ENCODE measurements at regions not wholly inside any gene's neighbourhood (a gene's known extent, or its start where the extent isn't known, plus 50 kb on each side); places are given as distances from the start of the nearest gene placed in this dataset.
"Not testable (repeated sequence)": the region's sequence is repeated elsewhere in the genome, so short reads cannot be mapped to it uniquely, and the experiment has no call there.

DNA sequence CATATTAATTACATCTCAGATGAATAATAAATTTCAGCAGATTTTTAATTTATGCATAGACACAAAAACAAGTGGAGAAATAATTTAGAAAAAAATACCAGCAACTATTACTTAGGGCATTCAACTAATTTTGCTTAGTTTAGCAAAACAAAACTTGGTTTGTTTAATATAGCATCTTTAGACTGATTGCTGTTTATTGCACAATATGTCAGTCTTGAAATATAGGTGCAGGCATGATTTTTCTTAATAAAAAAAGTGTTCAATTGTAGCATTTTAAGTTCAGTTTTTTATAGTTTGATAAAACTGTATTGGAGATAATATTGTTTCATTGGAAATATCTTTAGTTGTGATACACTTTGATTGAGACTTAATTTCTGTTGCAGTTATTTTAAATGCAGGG is 161.2 kb upstream of the KCNH8 start:
- H2AFZ ChIP-seq, result no peak overlapping the region

DNA sequence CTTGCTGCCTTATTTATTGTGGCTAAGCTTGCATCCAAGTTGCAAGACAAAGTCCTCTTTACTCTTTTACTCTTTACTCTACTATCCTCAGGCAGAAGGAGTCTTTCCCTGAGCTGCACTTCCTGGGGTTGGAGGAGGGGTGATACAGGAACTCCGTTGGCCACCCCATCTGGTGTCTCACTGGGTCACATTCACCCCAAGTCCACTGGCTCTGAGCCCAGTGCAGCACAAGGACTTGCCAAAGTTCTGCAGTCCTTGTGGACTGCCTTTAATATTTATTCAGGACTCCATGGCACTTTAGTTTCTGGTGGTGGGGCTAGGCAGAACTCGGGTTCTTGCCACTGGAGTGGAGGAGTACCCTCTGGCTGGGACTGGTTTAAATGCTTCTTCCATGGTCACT is 165.4 kb upstream of the KCNH8 start:
- Histone ChIP-seq H3K27me3 (ENCODE audit: insufficient read depth, low read depth) (no peaks in the 10 kb centered on the region), H3F3A (ENCODE audit: insufficient read depth, low read depth) (no peaks in the 10 kb centered on the region), H3K4me3 (no peak overlapping the region), H4K20me1 (ENCODE audit: insufficient read depth) (no peaks in the 10 kb centered on the region; the same call in 1 of the 2 replicates), H3K4me2 (no peak overlapping the region), H3K9me2 (ENCODE audit: insufficient read depth) (no peaks in the 10 kb centered on the region), H3K79me2 (ENCODE audit: low read depth) (no peaks in the 10 kb centered on the region), H3K4me1 (replicated peaks; ENCODE audit: insufficient read depth) (no peaks in the 10 kb centered on the region), H3K27ac (no peak overlapping the region), H2AFZ (no peak overlapping the region), H3K9me3 (ENCODE audit: insufficient read depth, low read depth) (no peaks in the 10 kb centered on the region), H3K36me3 (ENCODE audit: low read depth) (no peaks in the 10 kb centered on the region)
- intact Hi-C loops (cut with micrococcal nuclease; ENCODE audit: unreplicated experiment), result loop anchor here (10.0 kb wide), 1 partner anchor 138 kb away; no protein-coding TSS in a partner anchor
- BruUV-seq (replicated peaks), result no TSS peak
- no peak for DNase-seq
- TF ChIP-seq, protein P1, sequence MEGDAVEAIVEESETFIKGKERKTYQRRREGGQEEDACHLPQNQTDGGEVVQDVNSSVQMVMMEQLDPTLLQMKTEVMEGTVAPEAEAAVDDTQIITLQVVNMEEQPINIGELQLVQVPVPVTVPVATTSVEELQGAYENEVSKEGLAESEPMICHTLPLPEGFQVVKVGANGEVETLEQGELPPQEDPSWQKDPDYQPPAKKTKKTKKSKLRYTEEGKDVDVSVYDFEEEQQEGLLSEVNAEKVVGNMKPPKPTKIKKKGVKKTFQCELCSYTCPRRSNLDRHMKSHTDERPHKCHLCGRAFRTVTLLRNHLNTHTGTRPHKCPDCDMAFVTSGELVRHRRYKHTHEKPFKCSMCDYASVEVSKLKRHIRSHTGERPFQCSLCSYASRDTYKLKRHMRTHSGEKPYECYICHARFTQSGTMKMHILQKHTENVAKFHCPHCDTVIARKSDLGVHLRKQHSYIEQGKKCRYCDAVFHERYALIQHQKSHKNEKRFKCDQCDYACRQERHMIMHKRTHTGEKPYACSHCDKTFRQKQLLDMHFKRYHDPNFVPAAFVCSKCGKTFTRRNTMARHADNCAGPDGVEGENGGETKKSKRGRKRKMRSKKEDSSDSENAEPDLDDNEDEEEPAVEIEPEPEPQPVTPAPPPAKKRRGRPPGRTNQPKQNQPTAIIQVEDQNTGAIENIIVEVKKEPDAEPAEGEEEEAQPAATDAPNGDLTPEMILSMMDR (conservative IDR thresholded peaks at IDR 0.05), result no peak
- no peak for TF ChIP-seq EZH2 (IDR thresholded peaks at IDR 0.05; ENCODE audit: low read depth)
- CTCF ChIA-PET, result no interaction called here
- POLR2A ChIA-PET (ENCODE audit: unreplicated experiment), result no interaction called here

More for the DNA sequence above, 161.2 kb upstream of the KCNH8 start:
- Histone ChIP-seq H3K27ac (no peak overlapping the region), H3K79me2 (ENCODE audit: low read depth) (no peaks in the 10 kb centered on the region), H3K4me2 (no peak overlapping the region), H3K9me3 (ENCODE audit: insufficient read depth, low read depth) (no peaks in the 10 kb centered on the region), H3F3A (ENCODE audit: insufficient read depth, low read depth) (no peaks in the 10 kb centered on the region), H4K20me1 (ENCODE audit: insufficient read depth) (no peaks in the 10 kb centered on the region; the same call in 1 of the 2 replicates), H3K9me2 (ENCODE audit: insufficient read depth) (no peaks in the 10 kb centered on the region), H3K36me3 (ENCODE audit: low read depth) (no peaks in the 10 kb centered on the region), H3K4me3 (no peak overlapping the region), H3K4me1 (replicated peaks; ENCODE audit: insufficient read depth) (no peaks in the 10 kb centered on the region), H3K27me3 (ENCODE audit: insufficient read depth, low read depth) (no peaks in the 10 kb centered on the region)
- no peak for TF ChIP-seq EZH2 (IDR thresholded peaks at IDR 0.05; ENCODE audit: low read depth)
- TF ChIP-seq, protein P1 (conservative IDR thresholded peaks at IDR 0.05), result no peak
- BruUV-seq (replicated peaks), result no TSS peak
- no peak for DNase-seq
- ChIA-PET CTCF (no interaction called here), POLR2A (ENCODE audit: unreplicated experiment) (no interaction called here)
- intact Hi-C loops (cut with micrococcal nuclease; ENCODE audit: unreplicated experiment), result loop anchor here (10.0 kb wide), 1 partner anchor 142 kb away; no protein-coding TSS in a partner anchor

- H2AFZ ChIP-seq; H3K27me3 ChIP-seq (ENCODE audit: insufficient read depth, low read depth); DNase-seq; H3K4me2 ChIP-seq; H3F3A ChIP-seq (ENCODE audit: insufficient read depth, low read depth); H3K36me3 ChIP-seq (ENCODE audit: low read depth); H3K27ac ChIP-seq; H4K20me1 ChIP-seq (ENCODE audit: insufficient read depth); H3K4me1 ChIP-seq (replicated peaks; ENCODE audit: insufficient read depth); H3K4me3 ChIP-seq; CTCF ChIA-PET; H3K79me2 ChIP-seq (ENCODE audit: low read depth); BruUV-seq (replicated peaks); H3K9me2 ChIP-seq (ENCODE audit: insufficient read depth); intact Hi-C loops (cut with micrococcal nuclease; ENCODE audit: unreplicated experiment); POLR2A ChIA-PET (ENCODE audit: unreplicated experiment): not testable (repeated sequence)
- peaks cover 12% of the 10 kb centered on the region for H3K9me3 ChIP-seq (ENCODE audit: insufficient read depth, low read depth)
Observed at GRCh38 chr3:18976102-18976501, 172.2 kb upstream of the KCNH8 start.

DNA sequence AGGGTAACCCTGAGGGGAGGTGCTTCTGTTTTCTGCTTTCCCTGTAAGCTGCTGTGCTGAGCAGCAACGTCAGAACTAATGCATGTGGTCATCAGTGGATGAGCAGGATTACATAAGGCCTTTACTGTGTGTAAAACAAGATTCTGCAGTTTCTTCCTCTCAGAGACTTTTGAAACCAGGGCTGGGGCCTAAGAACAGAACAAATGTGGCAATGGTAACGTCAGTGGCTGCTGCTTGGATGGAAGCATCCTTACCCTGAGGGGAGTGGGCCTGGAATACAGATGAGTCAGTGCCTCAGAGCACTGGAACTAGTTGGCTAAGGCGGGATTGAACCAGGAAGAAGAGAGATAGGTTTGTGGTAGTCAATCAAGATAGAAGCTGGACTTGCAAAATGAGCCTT is 180.2 kb upstream of the KCNH8 start:
- POLR2A ChIA-PET (ENCODE audit: unreplicated experiment), result no interaction called here
- Histone ChIP-seq H3K27me3 (ENCODE audit: insufficient read depth, low read depth) (no peaks in the 10 kb centered on the region), H4K20me1 (ENCODE audit: insufficient read depth) (no peaks in the 10 kb centered on the region), H3K4me2 (no peak overlapping the region), H3K9me2 (ENCODE audit: insufficient read depth) (no peaks in the 10 kb centered on the region), H3K79me2 (ENCODE audit: low read depth) (no peaks in the 10 kb centered on the region), H3K4me1 (replicated peaks; ENCODE audit: insufficient read depth) (0 out of 2 replicates have a peak, but pooled peaks cover 4% of the 10 kb centered on the region), H3K36me3 (ENCODE audit: low read depth) (0 out of 2 replicates have a peak, but pooled peaks cover 9% of the 10 kb centered on the region), H3K27ac (no peak overlapping the region), H3F3A (ENCODE audit: insufficient read depth, low read depth) (no peaks in the 10 kb centered on the region), H3K9me3 (ENCODE audit: insufficient read depth, low read depth) (peaks cover 6% of the 10 kb centered on the region; the same call in 1 of the 2 replicates), H3K4me3 (no peak overlapping the region), H2AFZ (no peak overlapping the region)
- BruUV-seq (replicated peaks), result no TSS peak
- intact Hi-C loops (cut with micrococcal nuclease; ENCODE audit: unreplicated experiment), result no loop called here
- CTCF ChIA-PET, result no interaction called here
- TF ChIP-seq, protein P1 (conservative IDR thresholded peaks at IDR 0.05), result no peak
- no peak for TF ChIP-seq EZH2 (IDR thresholded peaks at IDR 0.05; ENCODE audit: low read depth)
- no peak for DNase-seq
